HL-60 (cell line): ENCODE measurements at regions not wholly inside any gene's neighbourhood (a gene's known extent, or its start where the extent isn't known, plus 50 kb on each side); places are given as distances from the start of the nearest gene placed in this dataset.

Source experiments
- CTCF ChIP-seq: IDR thresholded peaks from one replicate; pipeline ENCODE4 v1.5.1; 2011; ENCODE audit warnings: low read length, control low read depth, inconsistent platforms; ENCODE audit not compliant: insufficient read depth
- GABPA ChIP-seq: IDR thresholded peaks from 2 replicates; pipeline ENCODE4 v1.6.1; 2012; ENCODE audit warnings: low read depth
- POLR2AphosphoS5 ChIP-seq: IDR thresholded peaks from 2 replicates; pipeline ENCODE4 v1.6.1; 2012; ENCODE audit warnings: low read depth
- REST ChIP-seq: IDR thresholded peaks from 2 replicates; pipeline ENCODE4 v1.6.1; 2012; ENCODE audit warnings: low read depth; ENCODE audit not compliant: insufficient replicate concordance
- SPI1 ChIP-seq: IDR thresholded peaks from 2 replicates; pipeline ENCODE4 v1.6.1; 2012; ENCODE audit warnings: low read depth, mild to moderate bottlenecking, borderline replicate concordance

- TF ChIP-seq CTCF (no peak), POLR2AphosphoS5 (no peak), GABPA (no peak), REST (no peak), SPI1 (no peak)
Observed at GRCh38 chr2:182585001-182585400, 131.1 kb upstream of the DNAJC10 start.
